Epithelial cell of proximal tubule (primary cell): ENCODE measurements at regions not wholly inside any gene's neighbourhood (a gene's known extent, or its start where the extent isn't known, plus 50 kb on each side); places are given as distances from the start of the nearest gene placed in this dataset.
A peak's percentile ranks its signal among the peaks of the same experiment; 100 is the strongest.
"Not testable (repeated sequence)": the region's sequence is repeated elsewhere in the genome, so short reads cannot be mapped to it uniquely, and the experiment has no call there.

Source experiments
- DNase-seq: peaks from one replicate; pipeline ENCODE4 v3.0.0-alpha.2; 2011; ENCODE audit warnings: low read depth
- H3K4me3 ChIP-seq: 2 replicates; pipeline ENCODE4 v1.5.1; 2011; ENCODE audit warnings: low read depth, mild to moderate bottlenecking, low read length
- CTCF ChIP-seq: conservative IDR thresholded peaks from 2 replicates; pipeline ENCODE4 v1.5.1; 2012; ENCODE audit warnings: low read depth, mild to moderate bottlenecking, low read length

DNA sequence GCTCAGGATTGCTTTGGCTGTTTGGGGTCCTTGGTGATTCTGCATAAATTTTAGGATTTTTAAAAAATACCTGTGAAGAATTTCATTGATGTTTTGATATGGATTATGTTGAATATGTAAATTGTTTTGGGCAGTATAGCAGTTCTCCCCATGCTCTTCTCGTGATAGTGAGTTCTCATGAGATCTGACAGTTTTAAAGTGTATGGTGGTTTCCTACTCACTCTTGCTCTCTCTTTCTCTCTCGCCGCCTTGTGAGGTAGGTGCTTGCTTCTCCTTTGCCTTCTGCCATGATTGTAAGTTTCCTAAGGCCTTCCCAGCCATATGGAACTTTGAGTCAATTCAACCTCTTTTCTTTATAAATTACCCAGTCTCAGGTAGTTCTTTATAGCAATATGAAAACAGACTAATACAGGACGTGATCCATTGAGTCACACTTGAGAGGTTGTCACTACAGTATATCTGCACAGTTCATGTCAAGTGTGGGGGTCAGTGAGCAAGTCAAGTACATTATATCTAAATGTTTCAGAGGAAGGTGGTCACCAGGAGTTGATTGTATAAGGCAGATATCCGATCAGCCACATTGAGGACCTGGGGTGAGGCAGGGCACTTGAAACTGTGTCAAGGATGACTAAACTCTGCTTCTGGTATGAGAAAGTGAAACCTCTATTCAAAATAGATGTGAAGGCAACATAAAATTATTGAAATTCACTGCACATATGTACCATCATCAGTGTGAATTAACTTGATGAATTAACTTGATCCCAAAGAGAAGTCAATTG is 70.7 kb upstream of the CCDC179 start:
- no peak for DNase-seq
- H3K4me3 ChIP-seq: no peak overlapping the region
- no peak for TF ChIP-seq CTCF

- no peak for TF ChIP-seq CTCF
- no peak overlapping the region for H3K4me3 ChIP-seq
- DNase-seq: no peak
These were observed 78.4 kb upstream of the CCDC179 start for GRCh38 chr11:22938691-22939090.

DNA sequence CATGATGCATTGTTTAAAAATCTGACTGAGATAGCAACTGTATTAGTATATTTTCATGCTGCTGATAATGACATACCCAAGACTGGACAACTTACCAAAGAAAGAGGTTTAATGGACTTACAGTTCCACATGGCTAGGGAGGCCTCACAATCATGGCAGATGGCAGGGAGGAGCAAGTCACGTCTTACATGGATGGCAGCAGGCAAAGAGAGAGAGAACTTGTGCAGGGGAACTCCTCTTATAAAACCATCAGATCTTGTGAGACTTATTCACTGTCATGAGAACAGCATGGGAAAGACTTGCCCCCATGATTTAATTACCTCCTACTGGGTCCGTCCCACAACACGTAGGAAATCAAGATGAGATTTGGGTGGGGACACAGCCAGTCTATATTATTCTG is 81.3 kb upstream of the CCDC179 start:
- H3K4me3 ChIP-seq, DNase-seq: not testable (repeated sequence)

- no peak for DNase-seq
- TF ChIP-seq CTCF: no peak
- H3K4me3 ChIP-seq: no peak overlapping the region
These were observed 97.5 kb upstream of the CCDC179 start for GRCh38 chr11:22957786-22958185.

DNA sequence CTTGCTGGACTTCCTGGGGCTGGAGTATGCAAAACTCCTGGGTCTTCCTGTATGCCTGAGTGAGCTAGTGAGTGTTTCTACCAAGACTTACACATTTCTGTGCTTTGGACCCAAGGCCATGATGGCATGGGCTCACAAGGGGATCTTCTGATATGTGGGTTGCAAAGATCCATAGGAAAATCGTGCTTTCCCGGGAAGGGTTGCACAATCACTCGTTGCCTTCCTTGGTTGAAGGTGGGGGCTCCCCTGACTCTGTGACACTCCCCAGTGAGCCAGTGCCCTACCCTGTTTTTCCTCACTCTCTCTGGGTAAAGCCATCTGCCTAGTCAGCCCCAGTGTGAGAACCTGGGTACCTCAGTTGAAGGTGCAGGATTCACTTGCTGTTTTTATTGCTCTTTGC is 114.0 kb upstream of the CCDC179 start:
- DNase-seq: no peak
- TF ChIP-seq CTCF: no peak
- H3K4me3 ChIP-seq: no peak overlapping the region

GRCh38 chr11:22976146-22976545 is 115.9 kb upstream of the CCDC179 start:
- no peak overlapping the region for H3K4me3 ChIP-seq
- peak; percentile 93 for DNase-seq
- no peak for TF ChIP-seq CTCF

GRCh38 chr11:22982903-22983302 is 122.6 kb upstream of the CCDC179 start:
- no peak overlapping the region for H3K4me3 ChIP-seq
- no peak for DNase-seq
- no peak for TF ChIP-seq CTCF

GRCh38 chr11:22984045-22984444 is 123.8 kb upstream of the CCDC179 start:
- TF ChIP-seq CTCF: no peak
- no peak for DNase-seq
- H3K4me3 ChIP-seq: no peak overlapping the region
